ENCODE measurements at regions not wholly inside any gene's neighbourhood (a gene's known extent, or its start where the extent isn't known, plus 50 kb on each side); places are given as distances from the start of the nearest gene placed in this dataset.

DNA sequence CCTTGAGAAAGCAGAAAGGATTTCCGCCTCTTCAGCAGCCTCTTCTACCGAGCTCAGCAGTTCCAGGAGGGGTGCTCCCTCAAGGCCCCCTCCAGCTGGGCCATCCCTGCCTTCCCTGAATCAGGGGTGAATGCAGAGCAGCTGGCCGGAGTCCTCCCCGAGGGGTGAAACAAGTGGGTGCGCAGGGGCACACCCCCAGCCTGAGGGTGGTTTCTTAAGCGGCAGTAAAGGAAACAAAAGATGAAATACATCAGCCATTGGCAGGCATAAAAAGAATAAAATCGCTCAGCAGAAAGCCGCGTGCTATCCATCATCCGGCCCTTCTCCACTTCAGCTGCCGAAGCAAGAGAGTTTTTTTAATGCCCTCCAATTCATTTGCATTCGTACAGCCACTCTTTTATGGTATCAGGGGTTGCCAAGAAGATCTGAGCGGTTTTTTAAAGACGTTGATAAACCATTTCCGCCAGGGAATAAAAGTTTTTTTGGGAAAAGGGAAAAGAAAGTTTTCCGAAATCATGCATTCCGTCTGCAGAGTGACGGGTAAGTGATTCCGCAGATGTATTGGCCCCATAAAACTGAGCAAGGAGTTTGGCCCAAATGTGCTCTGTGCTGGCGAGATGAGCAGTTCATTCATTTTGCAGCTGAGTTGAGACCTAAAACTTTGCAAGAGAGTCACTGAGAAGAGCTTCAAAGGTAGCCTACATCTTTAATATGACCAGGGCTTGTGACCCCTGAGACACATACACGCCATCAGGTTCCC lies 73.7 kb upstream of the ZC3H12A start:
- TF ChIP-seq EZH2phosphoT487 (IDR thresholded peaks at IDR 0.05; ENCODE audit: insufficient read depth, low read depth) (no peak), EZH2 (IDR thresholded peaks at IDR 0.05; ENCODE audit: insufficient read depth, poor library complexity, severe bottlenecking) (no peak)
